Astrocyte (in vitro differentiated cells and primary cell): ENCODE measurements at regions not wholly inside any gene's neighbourhood (a gene's known extent, or its start where the extent isn't known, plus 50 kb on each side); places are given as distances from the start of the nearest gene placed in this dataset.

Experiments
- CTCF ChIP-seq: IDR thresholded peaks from 2 replicates; pipeline ENCODE4 v1.5.1; 2011; ENCODE audit warnings: low read depth, mild to moderate bottlenecking, inconsistent platforms, low read length, moderate library complexity; ENCODE audit not compliant: insufficient read depth
- EZH2 ChIP-seq: IDR thresholded peaks from 2 replicates; pipeline ENCODE4 v1.6.1; 2012; ENCODE audit warnings: mild to moderate bottlenecking, low read length, inconsistent platforms; ENCODE audit not compliant: insufficient read depth

- TF ChIP-seq CTCF (no peak), EZH2 (no peak)
Observed at GRCh38 chr16:79901522-79901921, 301.0 kb upstream of the MAF start.
